ENCODE measurements at regions not wholly inside any gene's neighbourhood (a gene's known extent, or its start where the extent isn't known, plus 50 kb on each side); places are given as distances from the start of the nearest gene placed in this dataset.
"Not testable (repeated sequence)": the region's sequence is repeated elsewhere in the genome, so short reads cannot be mapped to it uniquely, and the experiment has no call there.

DNA sequence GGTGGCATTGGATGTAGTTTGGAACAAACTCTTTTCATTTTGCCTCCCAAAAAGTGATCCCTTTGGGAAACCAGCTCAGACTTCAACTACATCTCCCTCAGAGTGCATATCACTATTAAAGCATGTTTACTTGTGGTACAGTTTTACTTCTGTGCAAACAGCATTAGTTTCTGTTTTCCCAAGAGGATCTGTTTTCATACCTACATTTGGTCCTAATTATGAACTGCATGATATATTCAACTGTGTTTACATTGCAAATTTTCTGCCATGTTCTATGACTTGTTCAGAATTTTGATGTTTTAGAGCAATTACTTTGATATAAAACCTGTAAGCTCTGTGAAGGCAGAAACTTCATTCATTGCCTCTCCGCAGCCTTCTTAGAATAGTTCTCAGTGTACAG lies 681.5 kb upstream of the ACO1 start:
- DNase-seq: no peak

DNA sequence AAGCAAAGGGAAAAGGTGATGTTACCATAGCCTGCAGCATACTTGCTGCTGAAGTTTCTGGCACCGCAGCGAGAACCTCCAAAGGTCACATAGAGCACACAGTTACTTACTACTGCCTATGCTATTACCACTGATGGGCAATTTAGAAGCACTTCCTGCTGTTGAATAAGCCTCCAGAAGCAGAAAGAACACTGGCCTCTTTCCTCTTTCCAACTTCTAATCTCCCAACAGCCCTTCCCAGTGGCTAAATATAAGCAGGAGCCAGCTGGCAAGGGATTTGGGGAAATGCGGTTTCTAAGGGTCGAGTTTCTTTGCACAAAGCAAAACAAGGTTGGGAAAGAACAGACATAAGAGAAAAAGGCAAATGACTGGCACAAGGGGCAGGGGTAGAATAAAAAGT lies 669.2 kb upstream of the ACO1 start:
- DNase-seq: no peak

DNA sequence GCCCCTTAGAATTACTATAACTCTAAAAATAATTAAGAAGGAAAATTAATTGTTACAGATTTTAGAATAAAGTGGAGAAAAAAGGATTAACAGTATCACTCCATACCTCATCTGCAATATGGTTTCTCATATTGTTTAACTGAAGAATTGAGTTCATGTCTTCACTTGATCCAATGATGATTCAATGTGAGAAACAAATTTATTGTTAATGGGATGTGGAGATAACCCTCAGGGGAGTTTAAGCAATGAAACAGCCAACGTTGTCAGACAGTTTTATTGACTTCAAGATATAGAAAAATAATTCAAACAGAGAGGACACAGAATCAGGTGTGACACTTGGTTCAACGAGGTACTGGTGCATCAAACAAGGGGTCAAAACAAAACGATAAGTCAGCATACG lies 665.2 kb upstream of the ACO1 start:
- DNase-seq: no peak

GRCh38 chr9:31730398-31730797 lies 654.0 kb upstream of the ACO1 start:
- no peak for DNase-seq

DNA sequence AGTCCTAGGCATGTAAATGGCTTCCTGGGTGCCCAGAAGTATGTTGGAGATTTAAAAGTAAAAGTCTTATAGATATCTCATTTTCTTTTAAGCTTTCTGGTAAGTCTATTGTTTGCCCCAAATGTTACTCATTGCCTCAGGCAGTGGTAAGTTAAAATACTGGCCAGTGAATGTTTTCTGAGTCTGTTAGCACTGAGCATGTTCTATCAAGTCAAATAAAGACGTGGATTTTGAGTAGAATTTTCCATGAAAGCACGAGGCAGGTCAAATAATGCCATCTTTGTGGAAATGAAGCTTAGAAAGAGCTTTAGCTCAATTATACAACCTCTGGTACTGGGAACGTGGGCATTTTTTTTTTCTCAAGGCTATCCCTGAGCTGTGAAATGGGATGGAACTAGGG lies 651.3 kb upstream of the ACO1 start:
- no peak for DNase-seq

DNA sequence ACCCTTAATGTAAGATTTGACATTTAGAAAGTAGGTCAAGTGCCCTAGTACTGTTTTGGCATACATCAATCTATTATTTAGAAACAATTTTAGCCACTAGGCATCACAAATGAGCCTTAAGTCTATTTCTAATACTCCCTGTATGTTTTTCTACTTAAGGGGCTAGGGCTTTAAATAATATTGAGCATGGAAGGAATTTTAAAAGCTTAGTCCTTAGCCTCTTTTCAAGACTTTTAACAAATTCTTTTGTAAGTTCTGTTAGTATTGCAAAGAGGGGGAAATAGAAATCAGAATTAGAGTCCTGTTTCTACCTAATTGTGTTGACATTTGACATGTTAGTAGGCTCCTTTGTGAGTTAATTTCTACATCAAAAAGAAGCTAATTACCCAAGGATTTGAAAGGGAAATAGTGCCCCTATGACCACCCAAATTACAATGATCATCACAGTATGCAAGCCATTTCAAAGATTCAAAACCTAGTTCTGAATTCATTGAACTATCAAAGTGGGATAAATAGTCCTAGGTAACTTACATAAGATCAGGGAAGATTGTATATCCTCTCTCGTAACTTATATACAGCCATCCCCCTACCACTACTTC lies 647.8 kb upstream of the ACO1 start:
- no peak for DNase-seq

- no peak for DNase-seq
Observed at GRCh38 chr9:31740705-31741104, 643.7 kb upstream of the ACO1 start.

DNA sequence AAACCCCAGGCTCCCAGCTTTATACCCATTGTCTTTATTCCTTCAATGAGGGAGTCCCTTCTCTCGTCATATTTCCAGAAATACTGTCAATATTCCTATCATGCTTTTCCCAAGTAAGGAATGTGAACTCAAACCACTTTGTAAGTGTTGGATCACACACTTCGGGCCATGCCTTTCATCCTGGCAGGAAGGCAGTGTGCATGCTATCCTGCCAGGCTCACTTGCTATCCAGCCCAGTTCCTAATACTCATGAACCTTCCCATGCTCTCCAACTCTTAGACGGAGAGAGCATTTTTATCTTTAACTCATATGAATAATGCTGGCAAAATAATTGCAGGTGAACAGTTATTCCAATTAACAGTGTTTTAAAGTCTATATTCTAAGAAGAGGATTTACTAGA lies 639.9 kb upstream of the ACO1 start:
- DNase-seq: no peak

GRCh38 chr9:31745468-31745867 lies 639.0 kb upstream of the ACO1 start:
- DNase-seq: no peak

GRCh38 chr9:31745886-31746285 lies 638.6 kb upstream of the ACO1 start:
- DNase-seq: no peak

GRCh38 chr9:31753756-31754155 lies 630.7 kb upstream of the ACO1 start:
- DNase-seq: no peak

- no peak for DNase-seq
Observed at GRCh38 chr9:31759703-31760102, 624.7 kb upstream of the ACO1 start.

DNA sequence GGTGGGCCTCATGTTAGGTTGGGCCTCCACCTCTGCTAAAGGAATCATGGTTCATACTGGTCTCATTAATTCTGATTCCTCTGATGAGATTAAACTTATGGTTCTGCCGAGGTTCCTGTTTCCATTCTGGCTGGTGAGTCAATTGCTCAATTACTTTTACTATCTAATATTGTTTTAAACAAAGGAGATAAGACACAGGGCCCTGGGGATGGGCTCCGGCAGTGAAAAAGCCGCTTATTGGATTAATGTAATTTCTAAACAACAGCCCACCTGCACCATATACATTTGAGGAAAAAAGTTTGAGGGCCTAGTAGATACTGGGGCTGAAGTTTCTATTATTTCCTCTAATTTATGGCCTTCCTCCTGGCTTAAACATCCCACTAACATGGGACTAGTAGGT lies 610.4 kb upstream of the ACO1 start:
- DNase-seq: not testable (repeated sequence)

- DNase-seq: no peak
Observed at GRCh38 chr9:31774571-31774970, 609.9 kb upstream of the ACO1 start.

GRCh38 chr9:31776471-31776870 lies 608.0 kb upstream of the ACO1 start:
- no peak for DNase-seq

DNA sequence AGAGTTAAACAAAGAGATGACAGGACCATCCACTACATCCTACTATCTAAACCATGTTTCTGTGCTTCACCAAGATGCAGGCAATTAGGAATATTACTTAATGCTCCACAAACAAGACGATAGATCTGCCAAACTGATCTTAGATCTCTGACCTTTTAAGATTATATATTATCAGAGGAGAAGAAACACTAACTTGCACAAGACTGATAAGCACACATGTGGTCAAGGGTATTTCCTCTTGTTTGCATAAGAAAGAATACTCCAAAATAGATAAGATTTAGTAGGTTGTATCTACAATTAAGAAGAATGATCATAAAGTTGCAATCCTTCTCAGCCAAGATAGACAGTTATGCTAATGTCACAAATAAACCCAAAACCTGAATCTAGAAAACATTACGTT lies 601.0 kb upstream of the ACO1 start:
- no peak for DNase-seq

GRCh38 chr9:31790720-31791119 lies 593.7 kb upstream of the ACO1 start:
- no peak for DNase-seq

- DNase-seq: peak; percentile 28
Observed at GRCh38 chr9:31799953-31800609, 584.4 kb upstream of the ACO1 start.

DNA sequence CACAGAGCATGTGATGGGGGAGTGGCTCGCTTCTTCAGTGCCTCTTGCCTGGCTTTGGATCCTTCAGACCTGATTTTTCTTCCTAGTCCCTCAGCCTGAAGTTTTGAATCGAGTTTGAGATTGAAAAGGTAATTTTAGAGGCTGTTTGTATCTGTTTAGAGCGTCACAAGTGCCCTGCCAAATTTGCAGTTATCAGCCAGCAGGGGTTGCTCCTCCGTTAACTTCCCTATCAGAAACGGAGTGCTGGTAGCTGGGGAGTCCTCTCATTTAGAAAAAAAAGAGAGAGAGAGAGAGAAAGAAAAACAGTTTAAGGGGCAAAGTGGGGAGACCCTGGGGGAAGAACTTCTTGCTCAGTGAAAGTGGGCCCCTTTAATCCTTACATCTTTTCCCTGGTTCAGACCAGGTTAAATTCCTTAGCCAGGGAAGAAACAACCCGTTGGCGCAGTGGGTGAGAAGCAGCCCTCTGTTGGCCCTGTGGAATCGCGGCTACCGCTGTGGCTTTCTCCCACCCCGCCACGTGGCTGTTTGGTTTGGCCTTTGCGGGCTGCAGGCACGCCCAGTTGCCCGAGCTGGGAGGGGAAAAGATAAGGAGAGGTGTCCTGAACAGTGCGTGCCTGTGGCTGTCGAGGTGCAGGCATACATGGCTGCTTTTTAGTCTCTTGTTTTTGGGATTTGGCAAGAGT lies 576.7 kb upstream of the ACO1 start:
- no peak for DNase-seq

GRCh38 chr9:31808766-31809165 lies 575.7 kb upstream of the ACO1 start:
- DNase-seq: no peak

- DNase-seq: no peak
Observed at GRCh38 chr9:31820426-31820825, 564.0 kb upstream of the ACO1 start.

- no peak for DNase-seq
Observed at GRCh38 chr9:31821583-31821982, 562.9 kb upstream of the ACO1 start.

DNA sequence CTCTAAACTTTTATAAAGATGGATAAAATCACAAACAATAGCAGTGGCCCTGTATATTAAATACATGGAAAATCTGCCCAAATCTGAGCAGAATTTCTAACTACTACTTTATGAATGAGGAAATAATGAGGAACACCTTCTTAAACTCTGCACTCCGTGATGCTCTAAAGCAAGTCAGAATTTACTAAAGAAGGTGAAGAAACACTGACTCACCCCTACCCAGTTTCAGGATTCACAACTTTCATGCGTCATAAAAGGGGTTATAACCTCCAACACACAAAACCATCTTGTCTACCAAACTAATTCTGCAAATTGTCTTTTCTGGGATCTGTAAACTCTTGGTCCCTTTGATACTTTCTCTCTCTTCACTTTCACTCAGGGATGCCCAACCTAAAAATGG lies 561.1 kb upstream of the ACO1 start:
- DNase-seq: no peak

DNA sequence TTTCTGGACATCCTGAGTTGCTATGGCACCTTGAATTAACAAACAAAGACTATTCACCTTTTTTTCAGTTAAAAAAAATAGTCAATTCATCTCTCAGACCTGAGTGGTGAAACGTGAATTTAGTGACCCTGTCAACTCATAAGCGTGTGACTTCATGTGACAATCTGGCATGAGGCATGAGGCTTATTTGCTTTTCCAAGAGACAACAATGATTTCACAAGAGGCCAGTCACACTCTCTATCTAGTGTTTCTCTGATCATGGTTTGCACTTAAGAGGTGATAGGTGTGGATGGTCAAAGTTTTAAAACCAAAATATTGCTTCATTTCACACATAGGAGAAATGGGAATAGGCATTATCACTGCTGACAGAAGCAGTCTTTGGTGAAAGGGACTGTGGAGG lies 559.6 kb upstream of the ACO1 start:
- DNase-seq: no peak

- no peak for DNase-seq
Observed at GRCh38 chr9:31837211-31837610, 547.2 kb upstream of the ACO1 start.

Measured in CD4-positive, alpha-beta T cell treated with Interleukin-17A for 1 hour (primary cell).